NCI-H1930 (cell line): ENCODE measurements at regions not wholly inside any gene's neighbourhood (a gene's known extent, or its start where the extent isn't known, plus 50 kb on each side); places are given as distances from the start of the nearest gene placed in this dataset.

ENCODE experiments used
- DNase-seq, 2 experiments: peaks; one replicate each; lab custom pipeline; 2025; lab: John Stamatoyannopoulos, UW

DNA sequence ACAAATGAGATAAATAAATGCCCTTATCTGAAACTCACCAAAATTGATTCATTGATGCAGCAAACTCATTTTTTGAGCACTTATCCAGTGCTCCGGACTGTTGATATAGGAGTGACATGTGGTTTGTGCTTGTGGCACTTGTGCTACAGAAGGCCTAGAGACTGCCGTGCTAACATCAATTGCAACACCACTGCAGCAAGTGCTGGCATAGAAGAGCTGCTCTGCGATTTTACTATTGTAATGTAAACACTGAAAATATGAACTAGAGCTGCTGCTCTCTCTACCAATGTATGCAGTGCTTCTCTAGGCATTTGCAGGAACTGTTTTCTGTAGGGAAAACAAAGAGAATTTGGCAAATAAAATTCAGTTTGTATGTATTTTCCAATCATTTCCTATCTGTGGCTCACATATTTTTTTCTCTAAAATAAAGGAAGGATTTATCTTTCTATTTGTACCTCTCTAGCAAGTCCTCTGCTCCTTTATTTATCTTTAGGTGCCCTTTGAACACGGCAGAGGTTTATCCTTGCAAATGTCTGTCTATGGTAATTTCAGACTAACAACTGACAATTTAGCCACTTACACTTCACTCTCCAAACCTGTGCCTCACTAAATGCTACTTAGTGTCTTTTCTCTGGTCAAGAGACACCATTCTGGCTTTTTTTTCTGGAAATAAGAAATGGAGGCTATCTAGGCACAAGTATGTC, 409.5 kb upstream of the ADGRL2 start:
- DNase-seq = no peak

DNA sequence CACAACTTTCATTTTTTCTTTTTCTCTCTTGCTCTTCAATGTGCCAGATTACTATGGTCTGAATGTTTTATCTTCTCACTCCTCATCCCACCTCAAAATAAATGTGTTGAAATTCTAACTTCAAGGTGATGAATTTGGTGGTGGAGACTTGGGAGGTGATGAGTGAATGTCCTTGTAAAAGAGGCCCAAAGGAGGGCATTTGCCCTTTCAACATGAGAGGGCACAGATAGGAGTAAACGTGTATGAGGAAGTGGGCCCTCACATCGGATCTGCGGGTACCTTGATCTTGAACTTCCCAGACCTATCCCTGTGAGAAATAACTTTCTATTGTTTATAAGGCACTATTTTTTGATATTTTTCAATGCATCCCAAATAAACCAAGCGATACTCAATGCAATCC, 412.3 kb upstream of the ADGRL2 start:
- DNase-seq = no peak

DNA sequence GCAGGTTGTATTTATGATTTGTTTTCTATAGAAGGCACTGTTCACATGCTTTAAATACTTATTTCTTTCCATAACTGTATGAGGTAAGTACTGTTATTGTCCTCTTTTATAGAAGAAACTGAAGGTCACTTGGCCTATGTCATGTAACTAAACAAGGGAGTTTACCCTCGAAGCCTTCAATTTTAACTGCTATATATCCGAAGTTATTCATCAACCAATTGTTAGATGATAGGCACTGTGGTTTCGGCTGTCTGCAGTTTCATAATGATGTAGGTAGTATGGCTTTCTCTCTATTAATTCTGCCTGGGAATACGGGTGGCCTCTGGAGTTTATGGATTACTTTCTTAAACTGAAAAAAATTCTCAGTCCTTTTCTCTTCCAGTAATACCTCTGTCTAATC, 413.3 kb upstream of the ADGRL2 start:
- DNase-seq = no peak

DNA sequence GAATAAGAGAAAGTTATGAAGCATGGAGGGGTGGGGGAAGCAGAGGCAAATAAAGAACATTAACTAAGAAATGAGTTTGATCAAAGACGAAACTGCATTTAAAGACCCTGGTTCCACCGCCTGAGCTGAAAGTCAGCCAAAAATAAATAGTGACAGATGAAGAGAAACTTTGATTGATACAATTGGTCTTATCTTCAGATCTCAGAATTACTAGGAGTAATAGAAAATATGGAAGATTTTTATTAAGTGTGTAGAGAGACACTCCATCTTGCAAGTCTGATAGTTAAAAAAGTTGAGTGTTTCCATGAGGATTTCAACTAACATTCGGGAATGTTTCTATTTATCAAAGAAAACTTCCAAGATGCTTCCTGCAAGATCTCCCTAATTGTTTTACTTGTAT, 418.2 kb upstream of the ADGRL2 start:
- no peak for DNase-seq

DNA sequence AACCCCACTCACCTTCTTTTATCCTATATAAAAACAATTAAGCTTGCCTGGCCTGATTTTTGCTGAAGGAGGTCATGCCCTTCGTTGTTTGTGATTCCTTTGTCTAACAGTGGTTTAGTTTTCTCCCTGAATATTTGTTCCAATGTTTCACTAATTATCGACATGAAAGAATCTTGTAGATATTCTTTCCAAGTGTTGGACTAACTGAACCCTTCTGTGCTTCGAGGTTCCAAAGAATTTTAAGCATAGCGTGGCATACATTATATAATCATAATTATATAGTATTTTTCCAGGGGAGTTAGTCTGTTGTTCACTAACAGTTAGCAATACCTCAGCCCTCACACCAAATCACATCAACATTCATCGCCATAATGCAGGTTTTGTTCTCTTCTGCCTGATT, 418.9 kb upstream of the ADGRL2 start:
- DNase-seq = no peak

DNA sequence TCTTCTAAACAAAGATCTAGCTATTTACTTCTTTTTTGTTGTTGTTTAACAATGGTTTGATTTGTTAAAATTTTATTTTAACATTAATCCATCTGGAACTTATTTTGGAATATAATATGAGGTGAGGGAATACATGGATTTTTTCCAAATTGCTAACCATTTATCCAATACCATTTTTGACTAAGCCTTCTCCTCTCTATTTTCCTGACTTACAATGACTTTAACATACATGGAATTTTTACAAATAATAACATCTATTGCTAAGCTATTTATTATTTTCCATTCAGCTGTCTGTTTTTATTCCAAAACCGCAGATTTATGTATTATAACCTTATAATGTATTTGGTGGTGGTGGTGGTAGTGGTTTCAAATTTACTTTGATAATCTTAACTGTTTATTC, 420.3 kb upstream of the ADGRL2 start:
- no peak for DNase-seq

DNA sequence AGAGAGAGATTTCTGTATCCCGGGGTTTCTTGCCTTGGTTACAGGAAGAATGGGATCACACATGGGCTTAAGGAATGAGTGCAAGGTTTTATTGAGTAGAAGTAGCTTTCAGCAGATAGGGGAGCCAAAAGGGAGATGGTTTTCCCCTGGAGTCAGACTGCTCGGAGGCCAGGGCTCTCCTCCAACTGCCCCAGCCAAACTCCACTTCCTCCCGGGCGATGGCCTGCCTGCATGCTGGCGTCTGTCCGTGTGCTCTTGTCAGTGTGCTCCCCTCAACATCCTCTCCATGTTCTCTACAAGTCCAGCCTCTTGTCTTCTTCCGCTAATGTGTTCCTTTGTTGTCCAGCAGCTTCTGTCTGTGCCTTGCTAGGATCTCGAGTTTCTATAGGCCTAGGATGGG, 421.3 kb upstream of the ADGRL2 start:
- DNase-seq = no peak

DNA sequence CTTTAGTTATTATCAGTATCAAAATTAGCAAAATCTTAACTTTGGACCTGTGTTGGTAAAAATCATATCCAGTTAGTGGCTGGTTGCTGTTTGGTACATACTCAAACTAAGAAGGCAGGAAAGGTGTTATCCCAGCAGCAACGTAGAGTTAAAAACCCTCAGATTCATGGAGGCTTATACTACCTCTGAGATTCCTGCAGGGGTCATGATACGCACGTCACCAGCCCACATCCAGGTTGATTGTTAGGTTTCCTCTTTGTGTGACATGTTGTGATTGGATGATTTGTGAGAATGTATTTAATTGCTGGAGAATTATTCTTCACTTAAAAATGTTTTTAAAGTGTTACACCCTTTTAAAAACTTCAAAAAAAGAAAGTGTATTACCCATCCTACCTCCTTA, 423.3 kb upstream of the ADGRL2 start:
- no peak for DNase-seq

DNA sequence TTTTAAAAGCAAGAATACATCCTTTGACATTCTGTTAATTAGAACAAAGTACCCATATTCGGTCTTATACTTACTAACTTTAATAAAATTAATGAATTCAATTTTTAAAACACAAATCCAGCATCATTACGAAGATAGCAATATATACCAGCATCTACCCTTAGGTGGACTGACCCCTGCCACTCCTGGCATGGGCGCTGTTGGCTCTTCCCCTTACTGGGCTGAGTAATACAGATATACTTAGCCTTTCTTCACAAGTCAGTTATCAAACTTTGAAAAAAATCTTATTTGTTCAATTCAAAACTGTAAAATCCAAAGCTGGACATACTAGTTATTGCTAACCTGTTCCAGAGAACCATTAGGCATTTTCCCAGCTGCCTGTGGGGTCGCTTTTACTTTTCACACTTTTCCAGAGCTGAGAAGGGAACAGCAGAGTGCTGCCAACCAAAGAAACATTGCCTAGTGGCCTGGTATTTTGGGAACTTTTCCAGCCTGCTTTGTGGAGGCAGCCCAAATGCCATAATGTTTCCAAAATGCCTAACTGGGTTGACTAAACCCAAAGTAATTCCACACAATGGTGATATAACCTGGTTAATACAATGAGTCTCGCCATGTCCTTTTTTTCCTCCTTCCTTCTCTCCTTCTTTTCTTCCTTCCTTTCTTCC, 424.7 kb upstream of the ADGRL2 start:
- no peak for DNase-seq

DNA sequence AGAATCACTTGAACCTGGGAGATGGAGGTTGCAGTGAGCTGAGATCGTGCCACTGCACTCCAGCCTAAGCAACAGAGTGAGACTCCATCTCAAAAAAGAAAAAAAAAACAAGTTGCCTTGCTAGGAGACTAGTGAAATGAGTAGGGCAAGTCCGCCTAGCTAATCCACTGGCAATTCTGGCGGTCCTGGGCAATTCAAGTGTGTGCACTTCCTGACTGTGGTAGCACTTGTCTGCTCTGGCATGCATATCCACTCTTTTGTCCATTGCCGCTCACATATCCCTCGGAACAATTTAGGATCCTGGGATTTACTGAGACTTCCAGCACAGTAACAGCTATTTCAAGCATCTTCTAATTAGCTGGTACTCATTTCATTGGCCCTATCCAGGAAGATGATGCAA, 426.3 kb upstream of the ADGRL2 start:
- no peak for DNase-seq

DNA sequence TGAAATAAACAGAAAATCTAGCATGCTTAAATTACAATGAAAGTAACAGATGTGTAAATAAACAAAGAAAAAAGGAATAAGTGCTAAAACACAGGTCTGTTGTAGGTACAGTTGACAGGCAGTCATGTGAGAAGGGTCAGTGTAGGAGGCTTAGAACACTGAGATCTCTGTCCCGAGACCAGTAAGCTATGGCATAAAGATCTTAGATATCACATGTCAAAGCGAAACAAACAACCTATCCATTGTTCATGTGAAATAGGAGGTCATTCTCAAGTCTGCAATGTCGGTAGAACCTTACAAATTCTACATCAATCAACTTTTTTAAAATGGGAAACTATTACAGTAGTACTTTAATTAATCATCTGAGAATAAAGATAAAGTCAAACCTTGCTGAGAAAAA, 428.9 kb upstream of the ADGRL2 start:
- DNase-seq = no peak

DNA sequence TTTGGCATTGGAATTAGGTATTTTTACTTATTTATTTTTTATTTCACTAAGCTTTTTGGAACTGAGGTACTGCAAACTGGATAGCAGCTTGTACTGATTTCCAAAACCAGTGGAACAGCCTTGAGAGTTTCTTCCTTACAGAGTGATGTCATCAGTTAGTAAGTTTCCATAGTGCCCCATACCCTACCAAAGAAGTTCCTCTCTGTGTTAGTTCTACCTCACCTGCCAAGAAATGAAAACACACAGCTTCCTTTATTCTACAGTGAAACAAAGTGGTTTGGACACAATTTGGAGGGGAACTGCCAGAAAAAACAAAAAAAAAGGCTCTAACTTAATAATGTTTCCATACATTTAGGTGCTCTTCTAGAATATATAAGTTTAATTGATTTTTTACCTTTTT, 430.9 kb upstream of the ADGRL2 start:
- no peak for DNase-seq

DNA sequence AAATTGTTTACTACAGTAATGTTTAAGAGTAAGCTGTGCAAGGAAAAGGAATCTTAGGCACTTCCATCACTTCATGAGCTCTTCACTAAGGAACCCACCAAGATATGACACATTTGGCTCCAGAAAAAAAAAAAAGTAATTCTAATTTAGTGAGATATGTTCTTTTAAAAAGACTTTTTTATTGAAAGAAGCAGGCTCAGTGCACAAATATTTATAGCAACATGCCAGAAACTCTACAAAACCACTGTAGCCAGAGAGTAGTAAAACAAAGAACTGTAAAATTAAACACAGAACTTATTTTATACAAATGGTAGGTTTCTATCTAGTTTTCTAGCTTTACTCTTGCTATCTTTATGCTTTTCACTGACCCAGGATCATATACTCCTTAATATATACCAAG, 434.6 kb upstream of the ADGRL2 start:
- DNase-seq = no peak

DNA sequence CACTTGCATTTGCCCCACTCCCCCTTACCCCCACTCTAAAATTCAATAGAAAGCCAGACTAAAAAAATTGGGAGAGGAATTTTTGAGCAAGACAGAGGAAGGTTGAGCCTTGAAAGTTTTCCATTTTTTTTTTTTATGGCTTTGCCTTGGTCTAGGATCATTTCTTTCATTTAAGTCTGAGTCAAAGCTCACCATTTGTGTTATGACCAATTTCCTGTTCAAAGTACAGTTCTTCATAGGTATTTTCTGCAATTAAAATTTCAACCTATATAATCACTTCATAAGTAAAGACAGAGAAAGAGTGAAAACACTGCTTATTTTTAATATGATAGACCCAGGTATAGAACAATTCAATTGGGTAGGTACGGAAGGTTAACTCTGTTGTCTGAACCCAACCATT, 436.6 kb upstream of the ADGRL2 start:
- no peak for DNase-seq

DNA sequence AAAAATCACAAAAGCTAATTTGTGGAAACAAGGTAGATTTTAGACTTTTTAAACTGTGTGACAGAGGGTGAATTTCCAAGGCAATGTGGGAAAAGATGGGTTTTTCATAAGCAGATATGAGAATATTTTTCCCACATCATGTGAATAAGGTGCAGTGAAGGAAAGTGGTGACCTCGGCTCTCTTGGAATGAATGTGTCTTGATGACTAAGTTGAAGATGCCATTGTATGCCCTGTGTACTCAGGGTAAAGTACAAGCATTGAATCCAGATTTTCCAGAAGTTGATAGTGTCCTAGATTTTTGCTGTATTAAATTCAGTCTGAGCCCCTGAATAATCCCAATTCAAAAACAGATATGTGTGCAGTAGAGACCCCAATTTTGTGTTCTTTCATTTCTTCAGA, 442.6 kb upstream of the ADGRL2 start:
- no peak for DNase-seq

DNA sequence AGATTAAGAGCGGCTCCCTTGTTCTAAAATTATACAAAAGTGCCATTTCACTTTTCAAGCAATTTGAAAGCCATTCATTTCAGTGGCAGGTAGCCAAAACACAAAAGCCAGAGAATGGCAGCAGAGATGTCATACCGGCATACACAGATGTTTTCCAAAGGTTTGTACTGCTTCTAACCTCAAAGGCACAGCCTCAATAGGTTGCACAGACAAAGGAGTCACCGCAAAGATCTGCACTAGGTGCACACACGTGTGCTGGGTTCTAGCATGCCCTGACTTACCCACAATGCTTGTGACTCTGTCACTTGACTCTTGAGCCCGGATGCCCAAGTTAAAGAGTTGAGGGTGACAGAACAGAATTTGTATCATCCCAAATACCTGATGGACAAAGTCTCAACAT, 448.9 kb upstream of the ADGRL2 start:
- no peak for DNase-seq

DNA sequence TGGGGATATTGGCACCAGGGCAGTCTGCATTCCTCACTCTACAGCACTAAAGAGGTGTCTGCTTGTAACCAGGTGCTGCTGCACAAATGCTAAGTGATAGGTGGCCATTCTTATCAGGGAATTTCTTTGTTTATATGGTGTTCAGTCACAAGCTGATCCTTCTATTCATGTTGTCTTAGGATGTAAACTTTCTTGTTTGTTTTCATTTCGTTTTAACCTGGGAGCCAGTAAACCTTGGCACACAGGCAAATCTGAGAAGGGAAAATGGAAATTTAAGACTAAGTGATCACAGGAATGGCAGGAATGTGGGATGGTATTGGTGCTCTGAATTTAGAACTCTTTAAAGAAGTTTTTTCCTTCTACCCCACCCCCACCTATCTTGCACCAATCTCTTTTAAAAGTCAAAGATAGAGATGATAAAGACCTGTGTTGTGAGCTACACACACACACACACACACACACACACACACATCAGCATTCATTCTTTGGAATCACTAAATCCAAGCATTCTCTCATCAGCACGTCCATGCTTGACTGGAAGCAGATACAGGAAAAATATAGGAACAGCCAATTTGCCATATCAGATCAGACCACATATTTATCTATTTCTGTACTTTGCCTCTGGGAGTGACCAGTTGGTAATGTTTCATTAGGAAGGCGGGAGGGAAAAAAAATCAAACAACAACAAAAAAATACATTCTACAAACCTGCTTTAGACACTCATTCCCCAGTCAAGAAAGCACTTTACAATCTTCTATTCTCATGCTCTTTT, 451.4 kb upstream of the ADGRL2 start:
- DNase-seq = no peak

DNA sequence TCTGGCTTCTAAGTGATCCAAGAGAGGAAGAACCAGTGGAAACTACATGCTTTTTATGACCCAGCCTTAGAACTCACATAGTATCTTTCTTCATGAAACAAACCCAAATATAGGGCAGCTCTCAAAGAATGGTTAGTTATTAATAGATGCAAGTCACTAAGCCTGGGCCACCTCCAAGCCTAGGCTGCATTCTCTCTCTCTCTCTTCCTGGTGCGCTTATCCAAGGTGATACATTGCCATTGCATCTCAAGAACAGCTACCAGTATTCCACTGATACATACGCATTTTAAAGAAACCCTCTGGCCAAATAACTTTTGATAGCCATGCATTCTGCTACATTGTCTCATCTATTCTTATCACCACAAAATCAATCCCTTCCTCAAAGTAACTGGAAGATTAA, 455.6 kb upstream of the ADGRL2 start:
- DNase-seq = no peak

DNA sequence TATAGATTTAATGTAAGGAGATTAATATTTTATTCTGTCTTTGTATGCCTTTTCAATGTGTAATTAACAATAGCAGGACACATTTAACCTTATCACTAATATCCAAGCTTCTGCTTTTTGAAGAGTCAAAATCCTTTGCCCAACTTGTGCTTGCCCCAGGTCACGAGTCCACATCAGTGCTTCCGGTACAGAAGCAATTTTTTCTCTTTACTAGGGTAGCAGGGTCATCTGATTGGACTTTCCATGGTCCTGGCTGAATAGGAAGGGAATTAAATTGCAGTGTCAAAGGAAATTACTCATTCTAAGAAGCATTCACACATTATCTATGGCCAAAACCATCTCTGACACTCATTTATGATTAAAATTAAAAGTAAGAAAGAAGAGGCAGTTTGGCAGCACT, 460.5 kb upstream of the ADGRL2 start:
- DNase-seq = no peak

DNA sequence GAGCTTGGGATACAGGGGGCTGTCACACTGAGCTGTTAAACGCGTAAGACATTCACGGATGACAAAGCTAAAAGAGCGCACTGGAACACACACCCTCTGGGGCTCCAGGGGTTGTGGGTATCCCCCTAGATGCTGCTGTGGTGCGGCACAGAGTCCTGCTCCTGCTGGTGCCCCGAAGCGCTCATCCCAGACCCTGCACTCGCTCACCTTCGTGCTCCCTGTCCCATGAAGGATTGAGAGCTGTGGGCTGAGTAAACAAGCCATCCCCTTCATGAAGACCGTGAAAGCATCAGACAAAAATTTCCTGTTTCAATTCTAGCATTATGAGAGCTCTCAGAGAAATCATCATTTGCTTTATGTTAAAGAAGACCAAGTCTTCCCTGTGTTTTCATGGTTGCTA, 463.5 kb upstream of the ADGRL2 start:
- no peak for DNase-seq

DNA sequence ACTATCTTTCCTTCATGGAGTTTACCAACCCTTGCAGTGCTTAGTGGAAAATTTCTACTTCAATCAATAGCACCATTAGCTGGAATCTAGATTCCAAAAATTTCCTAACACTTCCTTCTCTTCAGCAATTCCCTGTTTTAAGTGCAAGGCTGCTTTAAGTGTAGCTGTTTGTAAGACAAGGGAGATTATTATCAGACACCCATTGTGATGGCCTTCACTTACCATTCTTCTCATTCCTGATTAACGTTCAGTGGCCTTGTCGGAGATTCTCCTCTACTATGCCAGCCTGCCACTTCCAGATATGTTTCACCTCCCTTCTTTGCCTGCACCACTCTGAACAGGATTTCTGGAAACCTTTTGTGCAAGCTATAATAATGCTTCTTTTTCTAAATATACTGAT, 464.9 kb upstream of the ADGRL2 start:
- DNase-seq = no peak

DNA sequence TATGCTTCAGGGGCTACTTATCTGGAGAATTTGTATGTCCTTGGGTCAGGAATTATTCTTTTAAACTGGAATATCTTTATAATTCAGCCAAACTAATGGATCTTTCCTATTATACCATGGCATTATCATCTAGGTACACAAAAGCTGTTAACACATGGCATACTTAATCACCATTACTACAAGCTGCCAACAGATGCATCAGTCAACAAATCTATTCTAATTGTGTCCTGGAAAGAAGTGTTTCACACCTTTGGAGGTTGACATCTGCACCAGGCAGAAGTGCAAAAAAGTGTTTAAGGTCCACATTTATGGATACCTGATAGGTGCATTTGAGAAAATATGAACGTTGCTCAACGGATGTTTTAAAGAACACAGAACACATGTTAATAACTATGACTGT, 470.2 kb upstream of the ADGRL2 start:
- no peak for DNase-seq

DNA sequence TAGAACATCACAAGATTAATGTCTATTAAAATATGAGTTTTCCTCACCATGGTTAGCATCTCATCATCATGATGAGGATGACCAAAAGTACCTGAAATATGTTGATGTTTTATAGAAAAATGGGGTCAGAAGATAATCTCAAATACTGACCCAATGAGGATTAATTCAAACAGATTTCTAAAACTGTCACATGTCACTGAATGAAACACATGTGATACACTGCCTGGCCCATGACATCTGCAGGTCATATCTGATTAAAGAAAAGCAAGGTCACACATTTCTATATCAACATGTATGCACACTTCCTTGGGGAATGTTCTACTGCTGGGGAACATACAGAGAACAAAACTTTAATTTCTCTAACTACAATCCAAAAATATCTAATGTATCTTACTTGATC, 470.6 kb upstream of the ADGRL2 start:
- DNase-seq = no peak
